ENCODE measurements at regions not wholly inside any gene's neighbourhood (a gene's known extent, or its start where the extent isn't known, plus 50 kb on each side); places are given as distances from the start of the nearest gene placed in this dataset.

GRCh38 chr1:73040811-73041210, 758.5 kb upstream of the NEGR1 start:
- TF ChIP-seq EZH2 (IDR thresholded peaks at IDR 0.05) (no peak), POLR2AphosphoS5 (IDR thresholded peaks at IDR 0.05; ENCODE audit: borderline replicate concordance, low read depth, low read length) (no peak)
